GM12878 (cell line): ENCODE measurements at regions not wholly inside any gene's neighbourhood (a gene's known extent, or its start where the extent isn't known, plus 50 kb on each side); places are given as distances from the start of the nearest gene placed in this dataset.

Experiments used
- ATAC-seq: fragments of 200-7000 bp; cut with Tn5 transposase; 3 replicates; pipeline ENCODE4 v1.9.1; 2020; ENCODE audit warnings: mild to moderate bottlenecking, moderate library complexity
- BruUV-seq: library from RNA; stranded (reverse); fragments of 400-500 nt; replicated peaks from 2 replicates; lab custom pipeline; 2021; lab: Mats Ljungman, UMichigan
- CTCF ChIA-PET: fragments of 300-600 bp; sonication (Branson Sonifier 250); formaldehyde crosslinking; extraction: SDS; loops from one replicate; lab custom pipeline; 2021; ENCODE audit warnings: inconsistent platforms; lab: Yijun Ruan, JAX
- POLR2A ChIA-PET: fragments of 350-600 bp; formaldehyde crosslinking; extraction: SDS; loops from one replicate; lab custom pipeline; 2021; ENCODE audit warnings: inconsistent platforms; lab: Charles Lee
- RAD21 ChIA-PET: fragments of 300-600 bp; sonication (Branson Sonifier 250); formaldehyde crosslinking; loops from one replicate; lab custom pipeline; 2023; ENCODE audit warnings: antibody characterized with exemption; ENCODE audit not compliant: unreplicated experiment; lab: Charles Lee
- SMC1A ChIA-PET: fragments of 300-600 bp; sonication (Branson Sonifier 250); formaldehyde crosslinking; loops from one replicate; lab custom pipeline; 2023; ENCODE audit not compliant: unreplicated experiment, uncharacterized antibody; lab: Charles Lee
- DNase-seq: peaks from one replicate; pipeline ENCODE4 v3.0.0-alpha.2; 2011; ENCODE audit warnings: low read depth, low spot score
- FAIRE-seq: peaks from 3 replicates; lab custom pipeline; 2011; peaks lifted over from hg19 to GRCh38; lab: Jason Lieb, UNC
- H2AFZ ChIP-seq: 2 replicates; pipeline ENCODE4 v1.6.0; 2011; ENCODE audit warnings: low read depth, low read length, control low read depth; ENCODE audit not compliant: control insufficient read depth
- H3K27ac ChIP-seq: 2 replicates; pipeline ENCODE4 v1.5.1; 2011; ENCODE audit warnings: control low read depth; ENCODE audit not compliant: control insufficient read depth, insufficient read depth
- H3K27me3 ChIP-seq, 2 experiments: replicated peaks in 1 of 2; 2 replicates each; pipeline versions ENCODE4 v1.6.0 to v1.6.1; 2011; ENCODE audit warnings: low read length in 1 of 2; ENCODE audit not compliant: control insufficient read depth in 2 of 2, insufficient read depth in 2 of 2
- H3K36me3 ChIP-seq, 2 experiments: 2 replicates each; pipeline ENCODE4 v1.5.1; 2011; ENCODE audit warnings: low read length in 1 of 2; ENCODE audit not compliant: control insufficient read depth in 2 of 2, insufficient read depth in 2 of 2
- H3K4me1 ChIP-seq: 2 replicates; pipeline ENCODE4 v1.6.1; 2011; ENCODE audit warnings: mild to moderate bottlenecking, low read length, moderate library complexity, mixed read lengths; ENCODE audit not compliant: control insufficient read depth, insufficient read depth
- H3K4me2 ChIP-seq: 2 replicates; pipeline ENCODE4 v1.6.0; 2011; ENCODE audit warnings: control low read depth; ENCODE audit not compliant: control insufficient read depth, insufficient read depth
- H3K4me3 ChIP-seq: fragments of 200-600 bp; sonication (generic); 2 replicates; pipeline ENCODE4 v1.5.1; 2016
- H3K79me2 ChIP-seq: 2 replicates; pipeline ENCODE4 v1.6.0; 2011; ENCODE audit warnings: low read length; ENCODE audit not compliant: control insufficient read depth, insufficient read depth
- H3K9ac ChIP-seq: 2 replicates; pipeline ENCODE4 v1.8.0; 2011; ENCODE audit warnings: low read length, control low read depth, mixed read lengths; ENCODE audit not compliant: control insufficient read depth, insufficient read depth
- H3K9me3 ChIP-seq: replicated peaks from 3 replicates; pipeline ENCODE4 v1.5.1; 2011; ENCODE audit warnings: mild to moderate bottlenecking, low read length; ENCODE audit not compliant: control insufficient read depth, insufficient read depth
- H4K20me1 ChIP-seq: 2 replicates; pipeline ENCODE4 v1.6.0; 2011; ENCODE audit not compliant: control insufficient read depth, insufficient read depth
- BACH1 ChIP-seq: fragments of 450-650 bp; IDR thresholded peaks from 2 replicates; pipeline ENCODE4 v1.6.1; 2017; ENCODE audit warnings: mild to moderate bottlenecking, borderline replicate concordance
- CHD4 ChIP-seq: fragments of 200-600 bp; sonication (generic); IDR thresholded peaks from 2 replicates; pipeline ENCODE4 v1.6.1; 2016; ENCODE audit warnings: mild to moderate bottlenecking
- HDAC2 ChIP-seq: fragments of 200-600 bp; sonication (generic); IDR thresholded peaks from 2 replicates; pipeline ENCODE4 v1.6.1; 2017
- RBBP5 ChIP-seq: fragments of 200-600 bp; sonication (generic); conservative IDR thresholded peaks from 2 replicates; pipeline ENCODE4 v1.6.1; 2016
- RUNX3 ChIP-seq: IDR thresholded peaks from 2 replicates; pipeline ENCODE4 v1.6.1; 2012; ENCODE audit warnings: low read length, inconsistent platforms
- SUPT20H ChIP-seq: IDR thresholded peaks from 2 replicates; pipeline ENCODE4 v1.6.1; 2011; ENCODE audit warnings: low read depth, mild to moderate bottlenecking, low read length, moderate library complexity, borderline replicate concordance; ENCODE audit not compliant: control insufficient read depth
- ZNF207 ChIP-seq: fragments of 450-650 bp; IDR thresholded peaks from 2 replicates; pipeline ENCODE4 v1.6.1; 2014; ENCODE audit warnings: antibody characterized with exemption, mild to moderate bottlenecking, borderline replicate concordance
- WGBS: methylation state at CpG from one replicate; pipeline ENCODE4 v1.1.6; 2016; ENCODE audit warnings: low lambda C conversion rate; ENCODE audit not compliant: insufficient replicate concordance, insufficient coverage; ENCODE audit errors: missing lambda C conversion rate; 5-methylcytosine and 5-hydroxymethylcytosine counted together
- in situ Hi-C: fragments of 300-500 bp; cut with MboI; formaldehyde crosslinking; loops from 9 replicates; pipeline ENCODE4 v1.14.3; 2018; ENCODE audit warnings: mixed read lengths
- intact Hi-C: fragments of 100-400 bp; cut with micrococcal nuclease; formaldehyde crosslinking; loops from one replicate; pipeline ENCODE4 v1.14.2; 2022; ENCODE audit not compliant: unreplicated experiment
- TF ChIP-seq, protein P1 (sequence below): fragments of 450-650 bp; IDR thresholded peaks from 2 replicates; pipeline ENCODE4 v1.6.1; 2017; ENCODE audit warnings: mild to moderate bottlenecking, moderate library complexity
- TF ChIP-seq, protein P2 (sequence below): fragments of 150-350 bp; IDR thresholded peaks from 2 replicates; pipeline ENCODE4 v1.6.1; 2014; ENCODE audit warnings: mild to moderate bottlenecking, low read depth, low read length

GRCh38 chr1:214762902-214763301 is 159.9 kb downstream of the CENPF start (continued):
- TF ChIP-seq, protein P1, sequence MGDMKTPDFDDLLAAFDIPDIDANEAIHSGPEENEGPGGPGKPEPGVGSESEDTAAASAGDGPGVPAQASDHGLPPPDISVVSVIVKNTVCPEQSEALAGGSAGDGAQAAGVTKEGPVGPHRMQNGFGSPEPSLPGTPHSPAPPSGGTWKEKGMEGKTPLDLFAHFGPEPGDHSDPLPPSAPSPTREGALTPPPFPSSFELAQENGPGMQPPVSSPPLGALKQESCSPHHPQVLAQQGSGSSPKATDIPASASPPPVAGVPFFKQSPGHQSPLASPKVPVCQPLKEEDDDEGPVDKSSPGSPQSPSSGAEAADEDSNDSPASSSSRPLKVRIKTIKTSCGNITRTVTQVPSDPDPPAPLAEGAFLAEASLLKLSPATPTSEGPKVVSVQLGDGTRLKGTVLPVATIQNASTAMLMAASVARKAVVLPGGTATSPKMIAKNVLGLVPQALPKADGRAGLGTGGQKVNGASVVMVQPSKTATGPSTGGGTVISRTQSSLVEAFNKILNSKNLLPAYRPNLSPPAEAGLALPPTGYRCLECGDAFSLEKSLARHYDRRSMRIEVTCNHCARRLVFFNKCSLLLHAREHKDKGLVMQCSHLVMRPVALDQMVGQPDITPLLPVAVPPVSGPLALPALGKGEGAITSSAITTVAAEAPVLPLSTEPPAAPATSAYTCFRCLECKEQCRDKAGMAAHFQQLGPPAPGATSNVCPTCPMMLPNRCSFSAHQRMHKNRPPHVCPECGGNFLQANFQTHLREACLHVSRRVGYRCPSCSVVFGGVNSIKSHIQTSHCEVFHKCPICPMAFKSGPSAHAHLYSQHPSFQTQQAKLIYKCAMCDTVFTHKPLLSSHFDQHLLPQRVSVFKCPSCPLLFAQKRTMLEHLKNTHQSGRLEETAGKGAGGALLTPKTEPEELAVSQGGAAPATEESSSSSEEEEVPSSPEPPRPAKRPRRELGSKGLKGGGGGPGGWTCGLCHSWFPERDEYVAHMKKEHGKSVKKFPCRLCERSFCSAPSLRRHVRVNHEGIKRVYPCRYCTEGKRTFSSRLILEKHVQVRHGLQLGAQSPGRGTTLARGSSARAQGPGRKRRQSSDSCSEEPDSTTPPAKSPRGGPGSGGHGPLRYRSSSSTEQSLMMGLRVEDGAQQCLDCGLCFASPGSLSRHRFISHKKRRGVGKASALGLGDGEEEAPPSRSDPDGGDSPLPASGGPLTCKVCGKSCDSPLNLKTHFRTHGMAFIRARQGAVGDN: no peak
- no peak for TF ChIP-seq ZNF207
- no peak for TF ChIP-seq HDAC2
- no peak for TF ChIP-seq CHD4
- TF ChIP-seq, protein P2, sequence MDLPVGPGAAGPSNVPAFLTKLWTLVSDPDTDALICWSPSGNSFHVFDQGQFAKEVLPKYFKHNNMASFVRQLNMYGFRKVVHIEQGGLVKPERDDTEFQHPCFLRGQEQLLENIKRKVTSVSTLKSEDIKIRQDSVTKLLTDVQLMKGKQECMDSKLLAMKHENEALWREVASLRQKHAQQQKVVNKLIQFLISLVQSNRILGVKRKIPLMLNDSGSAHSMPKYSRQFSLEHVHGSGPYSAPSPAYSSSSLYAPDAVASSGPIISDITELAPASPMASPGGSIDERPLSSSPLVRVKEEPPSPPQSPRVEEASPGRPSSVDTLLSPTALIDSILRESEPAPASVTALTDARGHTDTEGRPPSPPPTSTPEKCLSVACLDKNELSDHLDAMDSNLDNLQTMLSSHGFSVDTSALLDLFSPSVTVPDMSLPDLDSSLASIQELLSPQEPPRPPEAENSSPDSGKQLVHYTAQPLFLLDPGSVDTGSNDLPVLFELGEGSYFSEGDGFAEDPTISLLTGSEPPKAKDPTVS: no peak
- no peak for TF ChIP-seq RBBP5
- TF ChIP-seq SUPT20H: no peak
- TF ChIP-seq, all 136 proteins: peak for 0

GRCh38 chr1:214764502-214764901 is 161.5 kb downstream of the CENPF start:
- DNase-seq: no peak

More at GRCh38 chr1:214764502-214764901, 161.5 kb downstream of the CENPF start:
- no peak overlapping the region for H3K4me3 ChIP-seq
- H3K9me3 ChIP-seq: no peaks in the 10 kb centered on the region
- ChIA-PET CTCF (no interaction called here), POLR2A (no interaction called here), RAD21 (no interaction called here), SMC1A (no interaction called here)
- no peak for TF ChIP-seq RUNX3
- TF ChIP-seq BACH1: no peak
- H3K4me2 ChIP-seq: no peak overlapping the region
- BruUV-seq: no TSS peak
- no peaks in the 10 kb centered on the region for H3K79me2 ChIP-seq
- in situ Hi-C loops: no loop called here
- H3K36me3 ChIP-seq: no peaks in the 10 kb centered on the region
- no peaks in the 10 kb centered on the region for H3K4me1 ChIP-seq
- no peaks in the 10 kb centered on the region for H3K27me3 ChIP-seq
- no peaks in the 10 kb centered on the region for H4K20me1 ChIP-seq
- H3K9ac ChIP-seq: no peak overlapping the region
- ATAC-seq (no peak), FAIRE-seq (no peak)
- no peak overlapping the region for H3K27ac ChIP-seq
- H2AFZ ChIP-seq: no peak overlapping the region
- intact Hi-C loops: no loop called here
- 0% methylated on average over 1 of the region's 1 CpG for WGBS
